ENCODE measurements at regions not wholly inside any gene's neighbourhood (a gene's known extent, or its start where the extent isn't known, plus 50 kb on each side); places are given as distances from the start of the nearest gene placed in this dataset.

DNA sequence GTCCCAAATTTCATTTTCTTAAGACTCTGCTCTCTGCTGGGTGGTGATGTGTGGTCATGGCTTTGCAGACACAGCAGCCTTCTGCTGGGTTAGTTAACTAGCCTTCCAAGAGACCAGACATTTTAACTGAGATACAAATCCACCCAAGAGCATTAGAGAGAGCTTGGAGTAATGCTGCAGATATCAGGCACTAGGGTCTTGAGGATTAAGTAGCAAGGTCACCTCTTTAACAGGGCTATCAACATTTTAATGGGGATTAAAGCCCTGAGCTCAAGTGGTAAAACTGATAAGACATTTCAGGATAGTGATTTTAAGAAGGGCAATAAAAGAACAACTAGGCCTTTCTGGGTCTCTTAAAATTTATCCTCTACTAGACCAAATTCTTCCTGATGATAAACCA lies 461.2 kb downstream of the MEIS1 start:
- TF ChIP-seq FOXM1 (IDR thresholded peaks at IDR 0.05; ENCODE audit: borderline replicate concordance) (no peak), CTBP1 (IDR thresholded peaks at IDR 0.05; ENCODE audit: borderline replicate concordance) (no peak), NFRKB (IDR thresholded peaks at IDR 0.05) (no peak), LEF1 (IDR thresholded peaks at IDR 0.05; ENCODE audit: borderline replicate concordance) (no peak), SP1 (IDR thresholded peaks at IDR 0.05) (no peak), TARDBP (IDR thresholded peaks at IDR 0.05) (no peak), HDGF (IDR thresholded peaks at IDR 0.05; ENCODE audit: borderline replicate concordance) (no peak), ARNT (IDR thresholded peaks at IDR 0.05) (no peak), FOXA1 (IDR thresholded peaks at IDR 0.05) (no peak), SUZ12 (IDR thresholded peaks at IDR 0.05) (no peak), ELF4 (IDR thresholded peaks at IDR 0.05) (no peak), FOXK2 (IDR thresholded peaks at IDR 0.05) (no peak), BHLHE40 (IDR thresholded peaks at IDR 0.05; ENCODE audit: borderline replicate concordance) (no peak)
- TF ChIP-seq, protein P1, sequence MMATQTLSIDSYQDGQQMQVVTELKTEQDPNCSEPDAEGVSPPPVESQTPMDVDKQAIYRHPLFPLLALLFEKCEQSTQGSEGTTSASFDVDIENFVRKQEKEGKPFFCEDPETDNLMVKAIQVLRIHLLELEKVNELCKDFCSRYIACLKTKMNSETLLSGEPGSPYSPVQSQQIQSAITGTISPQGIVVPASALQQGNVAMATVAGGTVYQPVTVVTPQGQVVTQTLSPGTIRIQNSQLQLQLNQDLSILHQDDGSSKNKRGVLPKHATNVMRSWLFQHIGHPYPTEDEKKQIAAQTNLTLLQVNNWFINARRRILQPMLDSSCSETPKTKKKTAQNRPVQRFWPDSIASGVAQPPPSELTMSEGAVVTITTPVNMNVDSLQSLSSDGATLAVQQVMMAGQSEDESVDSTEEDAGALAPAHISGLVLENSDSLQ (IDR thresholded peaks at IDR 0.05), result no peak

All from HEK293T (cell line).